ENCODE measurements at regions not wholly inside any gene's neighbourhood (a gene's known extent, or its start where the extent isn't known, plus 50 kb on each side); places are given as distances from the start of the nearest gene placed in this dataset.

DNA sequence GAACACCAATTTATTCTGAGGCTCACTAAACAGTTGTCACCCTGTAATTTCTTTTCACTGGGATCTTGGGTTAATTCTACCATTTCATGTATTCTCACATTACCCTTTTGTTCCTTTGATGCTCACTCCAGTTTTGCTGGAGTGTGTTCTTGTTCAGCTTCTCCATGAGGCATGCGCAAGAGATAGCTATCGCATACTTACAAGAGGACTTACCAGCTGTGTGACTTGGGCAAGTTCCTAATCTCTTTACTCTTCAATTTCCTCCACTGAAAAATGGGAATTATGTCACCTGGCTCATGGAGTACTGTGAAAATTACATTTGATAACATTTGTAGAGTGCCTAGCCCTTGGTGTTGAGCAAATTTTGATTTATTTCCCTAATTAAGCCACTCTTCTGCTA is 56.5 kb upstream of the JDP2 start (continued):
- TF ChIP-seq, protein P1, sequence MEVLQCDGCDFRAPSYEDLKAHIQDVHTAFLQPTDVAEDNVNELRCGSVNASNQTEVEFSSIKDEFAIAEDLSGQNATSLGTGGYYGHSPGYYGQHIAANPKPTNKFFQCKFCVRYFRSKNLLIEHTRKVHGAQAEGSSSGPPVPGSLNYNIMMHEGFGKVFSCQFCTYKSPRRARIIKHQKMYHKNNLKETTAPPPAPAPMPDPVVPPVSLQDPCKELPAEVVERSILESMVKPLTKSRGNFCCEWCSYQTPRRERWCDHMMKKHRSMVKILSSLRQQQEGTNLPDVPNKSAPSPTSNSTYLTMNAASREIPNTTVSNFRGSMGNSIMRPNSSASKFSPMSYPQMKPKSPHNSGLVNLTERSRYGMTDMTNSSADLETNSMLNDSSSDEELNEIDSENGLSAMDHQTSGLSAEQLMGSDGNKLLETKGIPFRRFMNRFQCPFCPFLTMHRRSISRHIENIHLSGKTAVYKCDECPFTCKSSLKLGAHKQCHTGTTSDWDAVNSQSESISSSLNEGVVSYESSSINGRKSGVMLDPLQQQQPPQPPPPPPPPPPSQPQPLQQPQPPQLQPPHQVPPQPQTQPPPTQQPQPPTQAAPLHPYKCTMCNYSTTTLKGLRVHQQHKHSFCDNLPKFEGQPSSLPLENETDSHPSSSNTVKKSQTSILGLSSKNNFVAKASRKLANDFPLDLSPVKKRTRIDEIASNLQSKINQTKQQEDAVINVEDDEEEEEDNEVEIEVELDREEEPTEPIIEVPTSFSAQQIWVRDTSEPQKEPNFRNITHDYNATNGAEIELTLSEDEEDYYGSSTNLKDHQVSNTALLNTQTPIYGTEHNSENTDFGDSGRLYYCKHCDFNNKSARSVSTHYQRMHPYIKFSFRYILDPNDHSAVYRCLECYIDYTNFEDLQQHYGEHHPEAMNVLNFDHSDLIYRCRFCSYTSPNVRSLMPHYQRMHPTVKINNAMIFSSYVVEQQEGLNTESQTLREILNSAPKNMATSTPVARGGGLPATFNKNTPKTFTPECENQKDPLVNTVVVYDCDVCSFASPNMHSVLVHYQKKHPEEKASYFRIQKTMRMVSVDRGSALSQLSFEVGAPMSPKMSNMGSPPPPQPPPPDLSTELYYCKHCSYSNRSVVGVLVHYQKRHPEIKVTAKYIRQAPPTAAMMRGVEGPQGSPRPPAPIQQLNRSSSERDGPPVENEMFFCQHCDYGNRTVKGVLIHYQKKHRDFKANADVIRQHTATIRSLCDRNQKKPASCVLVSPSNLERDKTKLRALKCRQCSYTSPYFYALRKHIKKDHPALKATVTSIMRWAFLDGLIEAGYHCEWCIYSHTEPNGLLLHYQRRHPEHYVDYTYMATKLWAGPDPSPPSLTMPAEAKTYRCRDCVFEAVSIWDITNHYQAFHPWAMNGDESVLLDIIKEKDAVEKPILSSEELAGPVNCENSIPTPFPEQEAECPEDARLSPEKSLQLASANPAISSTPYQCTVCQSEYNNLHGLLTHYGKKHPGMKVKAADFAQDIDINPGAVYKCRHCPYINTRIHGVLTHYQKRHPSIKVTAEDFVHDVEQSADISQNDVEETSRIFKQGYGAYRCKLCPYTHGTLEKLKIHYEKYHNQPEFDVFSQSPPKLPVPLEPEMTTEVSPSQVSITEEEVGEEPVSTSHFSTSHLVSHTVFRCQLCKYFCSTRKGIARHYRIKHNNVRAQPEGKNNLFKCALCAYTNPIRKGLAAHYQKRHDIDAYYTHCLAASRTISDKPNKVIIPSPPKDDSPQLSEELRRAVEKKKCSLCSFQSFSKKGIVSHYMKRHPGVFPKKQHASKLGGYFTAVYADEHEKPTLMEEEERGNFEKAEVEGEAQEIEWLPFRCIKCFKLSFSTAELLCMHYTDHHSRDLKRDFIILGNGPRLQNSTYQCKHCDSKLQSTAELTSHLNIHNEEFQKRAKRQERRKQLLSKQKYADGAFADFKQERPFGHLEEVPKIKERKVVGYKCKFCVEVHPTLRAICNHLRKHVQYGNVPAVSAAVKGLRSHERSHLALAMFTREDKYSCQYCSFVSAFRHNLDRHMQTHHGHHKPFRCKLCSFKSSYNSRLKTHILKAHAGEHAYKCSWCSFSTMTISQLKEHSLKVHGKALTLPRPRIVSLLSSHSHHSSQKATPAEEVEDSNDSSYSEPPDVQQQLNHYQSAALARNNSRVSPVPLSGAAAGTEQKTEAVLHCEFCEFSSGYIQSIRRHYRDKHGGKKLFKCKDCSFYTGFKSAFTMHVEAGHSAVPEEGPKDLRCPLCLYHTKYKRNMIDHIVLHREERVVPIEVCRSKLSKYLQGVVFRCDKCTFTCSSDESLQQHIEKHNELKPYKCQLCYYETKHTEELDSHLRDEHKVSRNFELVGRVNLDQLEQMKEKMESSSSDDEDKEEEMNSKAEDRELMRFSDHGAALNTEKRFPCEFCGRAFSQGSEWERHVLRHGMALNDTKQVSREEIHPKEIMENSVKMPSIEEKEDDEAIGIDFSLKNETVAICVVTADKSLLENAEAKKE (CRISPR knock-in tag; IDR thresholded peaks at IDR 0.05) = no peak
- no peak for TF ChIP-seq EZH2phosphoT487 (IDR thresholded peaks at IDR 0.05; ENCODE audit: unreplicated experiment)
- no peak for TF ChIP-seq JUNB (IDR thresholded peaks at IDR 0.05; ENCODE audit: unreplicated experiment)
- TF ChIP-seq POLR2AphosphoS5 (IDR thresholded peaks at IDR 0.05; ENCODE audit: low read depth) = no peak
- TF ChIP-seq ZNF114 (CRISPR knock-in tag; IDR thresholded peaks at IDR 0.05) = no peak
- TF ChIP-seq ZNF331 (CRISPR knock-in tag; IDR thresholded peaks at IDR 0.05; ENCODE audit: low read depth) = no peak
- no peak for TF ChIP-seq CREB1 (CRISPR knock-in tag; IDR thresholded peaks at IDR 0.05; ENCODE audit: low read depth)
- TF ChIP-seq STAT1 (IDR thresholded peaks at IDR 0.05; ENCODE audit: unreplicated experiment) = no peak

DNA sequence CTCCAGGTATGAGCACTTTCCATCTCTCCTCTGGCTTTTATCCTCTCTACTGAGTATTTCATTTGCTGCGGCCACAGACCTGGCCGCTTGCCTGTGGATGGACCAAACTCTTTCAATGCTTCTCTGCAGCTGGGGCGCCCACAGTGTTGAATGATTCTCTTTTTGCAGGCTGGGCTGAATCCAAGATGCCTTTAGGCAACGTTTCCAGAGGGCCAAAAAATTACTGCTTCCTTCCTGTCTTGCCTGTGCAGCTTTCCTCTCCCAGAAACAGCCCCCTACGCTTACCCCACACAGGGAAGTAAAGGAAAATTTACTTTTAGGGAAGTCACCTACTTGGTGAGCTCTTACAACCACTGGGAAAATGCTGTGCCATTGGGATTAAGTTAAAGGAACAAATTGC is 55.6 kb upstream of the JDP2 start:
- H3K27ac Mint-ChIP-seq = no peak overlapping the region
- Histone ChIP-seq H3K27me3 (ENCODE audit: insufficient read depth) (no peaks in the 10 kb centered on the region), H3F3A (replicated peaks; ENCODE audit: low read depth) (no peaks in the 10 kb centered on the region), H3K9me2 (ENCODE audit: insufficient read depth) (no peaks in the 10 kb centered on the region; the same call in 1 of the 2 replicates), H4K20me1 (replicated peaks; ENCODE audit: insufficient read depth) (no peaks in the 10 kb centered on the region), H2AFZ (0 out of 2 replicates have a peak overlapping the region, but pooled peaks have one; percentile 72), H3K4me3 (no peak overlapping the region), H3K4me1 (ENCODE audit: insufficient read depth) (no peaks in the 10 kb centered on the region), H3K79me2 (replicated peaks; ENCODE audit: insufficient read depth) (no peaks in the 10 kb centered on the region), H3K27ac (ENCODE audit: low read depth) (no peak overlapping the region), H3K36me3 (ENCODE audit: insufficient read depth) (no peaks in the 10 kb centered on the region), H3K4me2 (no peak overlapping the region)
- H3K4me3 Mint-ChIP-seq = no peak overlapping the region
- H3K4me1 Mint-ChIP-seq = no peaks in the 10 kb centered on the region
- ATAC-seq (no peak), DNase-seq (ENCODE audit: low spot score) (no peak)
- no peaks in the 10 kb centered on the region for H3K27me3 Mint-ChIP-seq (ENCODE audit: insufficient read depth, low read depth, poor library complexity)
- H3K9me3 Mint-ChIP-seq = no peaks in the 10 kb centered on the region
- no peaks in the 10 kb centered on the region for H3K36me3 Mint-ChIP-seq (ENCODE audit: low read depth)
- TF ChIP-seq EZH2 (IDR thresholded peaks at IDR 0.05; ENCODE audit: low read depth, unreplicated experiment) (no peak), EZH2phosphoT487 (IDR thresholded peaks at IDR 0.05; ENCODE audit: unreplicated experiment) (no peak), ZNF331 (CRISPR knock-in tag; IDR thresholded peaks at IDR 0.05; ENCODE audit: low read depth) (no peak), NANOG (IDR thresholded peaks at IDR 0.05; ENCODE audit: borderline replicate concordance) (no peak), POLR2AphosphoS5 (IDR thresholded peaks at IDR 0.05; ENCODE audit: low read depth) (no peak)
- TF ChIP-seq, protein P1 (CRISPR knock-in tag; IDR thresholded peaks at IDR 0.05) = no peak
